ENCODE measurements at regions not wholly inside any gene's neighbourhood (a gene's known extent, or its start where the extent isn't known, plus 50 kb on each side); places are given as distances from the start of the nearest gene placed in this dataset.

DNA sequence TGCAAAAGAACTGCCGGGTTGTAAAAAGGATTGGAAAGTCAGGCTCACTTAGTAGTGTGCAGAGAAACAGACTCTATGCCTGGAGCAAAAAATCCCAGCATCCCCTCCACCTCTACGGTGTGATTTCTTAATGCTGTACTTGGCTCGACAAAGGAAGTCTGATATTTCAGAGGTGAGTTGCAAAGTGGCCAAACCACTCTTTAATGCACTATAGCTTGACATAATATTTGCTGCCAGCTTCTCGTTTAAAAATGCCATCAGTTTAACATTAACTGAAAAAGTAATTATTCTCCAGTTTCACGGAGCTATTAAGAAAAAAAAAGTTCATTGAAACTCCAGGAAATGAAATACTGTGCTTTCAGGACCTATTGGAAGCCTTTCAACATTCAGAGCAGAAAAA, 448.3 kb upstream of the ZFP42 start:
- no peak for DNase-seq

DNA sequence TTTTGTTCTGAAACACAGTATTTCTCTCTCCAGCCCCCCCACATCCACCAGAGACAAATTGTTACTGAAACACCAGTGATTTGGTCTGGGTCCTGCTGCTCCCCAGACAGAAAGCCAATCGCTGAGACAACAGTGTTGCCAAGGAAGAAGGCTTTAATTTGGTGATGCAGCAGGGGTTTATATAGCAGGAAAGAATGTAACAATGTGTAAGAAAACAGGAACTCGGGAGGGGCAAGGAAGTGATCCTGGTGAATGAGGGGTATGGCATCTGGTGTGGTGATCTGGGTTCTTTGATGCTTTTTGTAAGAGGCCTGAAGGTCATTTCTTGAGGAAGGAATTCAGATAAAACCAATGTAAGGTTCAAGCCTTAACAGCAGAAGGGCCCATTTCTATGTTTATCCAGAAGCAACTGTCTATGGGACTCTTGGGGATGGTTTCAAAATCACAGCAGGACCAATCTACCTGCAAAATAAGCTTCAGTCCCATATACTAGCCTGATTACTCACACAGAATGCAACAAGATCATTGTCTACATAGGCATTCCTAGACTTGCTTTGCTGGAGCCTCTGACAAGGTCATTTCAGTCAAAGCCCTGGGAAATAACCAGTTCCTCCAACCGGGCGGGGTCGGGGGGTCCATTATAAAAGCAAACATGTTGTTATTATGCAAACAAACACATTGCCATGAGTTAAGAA, 445.2 kb upstream of the ZFP42 start:
- no peak for DNase-seq

DNA sequence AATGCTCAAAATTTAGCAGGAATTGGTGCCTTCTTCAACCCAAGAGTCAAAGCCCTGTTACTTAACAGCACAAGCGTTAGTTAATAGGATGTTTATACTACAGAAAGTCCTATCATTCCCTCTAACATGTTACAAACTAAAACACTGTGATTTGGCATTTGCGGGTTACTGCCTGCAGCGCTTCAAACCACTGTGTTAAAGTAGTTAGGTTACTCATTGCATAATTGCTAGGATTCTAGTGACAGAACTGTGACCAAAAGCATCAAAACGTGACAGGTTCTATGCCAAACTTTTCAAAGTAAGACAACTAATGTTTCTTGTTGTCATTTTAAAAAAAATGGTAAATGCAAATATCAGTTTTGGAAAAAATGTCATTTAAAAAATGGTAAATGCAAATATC, 442.8 kb upstream of the ZFP42 start:
- no peak for DNase-seq

DNA sequence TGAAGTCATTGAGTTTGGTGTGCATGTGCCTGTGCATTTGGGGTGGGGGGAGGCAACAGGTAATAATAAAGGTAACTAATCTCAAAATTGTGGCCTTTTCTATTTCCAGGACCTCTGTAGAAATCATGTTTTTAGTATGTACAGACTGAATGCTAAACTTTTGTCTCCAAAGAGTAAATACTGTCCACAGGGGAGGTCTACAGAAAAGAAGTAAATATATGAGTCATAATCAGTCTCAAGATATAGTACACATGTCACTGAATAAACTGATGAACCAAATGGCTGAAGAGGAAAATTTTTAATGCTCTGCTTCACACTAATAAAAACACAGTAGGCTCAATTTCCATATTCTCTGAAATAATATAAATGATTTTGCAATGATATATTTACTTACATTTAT, 440.4 kb upstream of the ZFP42 start:
- no peak for DNase-seq

DNA sequence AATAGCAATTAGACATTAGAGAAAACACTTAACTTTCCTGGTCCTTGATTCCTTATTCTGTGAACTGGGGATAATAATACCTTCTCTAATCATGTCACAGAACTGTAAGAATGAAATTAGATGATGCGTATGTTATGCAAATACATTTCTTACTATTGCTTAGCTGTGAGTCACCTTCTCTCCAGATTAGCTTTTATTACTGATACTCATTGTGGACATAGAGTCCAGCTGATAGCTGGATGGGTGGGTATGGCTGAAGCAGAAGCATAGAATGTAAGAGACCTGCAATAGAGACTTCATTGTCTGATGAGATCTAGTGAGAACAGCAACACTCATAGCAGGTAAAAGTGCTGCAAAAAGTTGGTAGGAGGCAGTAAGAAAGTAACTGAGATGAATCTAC, 437.2 kb upstream of the ZFP42 start:
- no peak for DNase-seq

DNA sequence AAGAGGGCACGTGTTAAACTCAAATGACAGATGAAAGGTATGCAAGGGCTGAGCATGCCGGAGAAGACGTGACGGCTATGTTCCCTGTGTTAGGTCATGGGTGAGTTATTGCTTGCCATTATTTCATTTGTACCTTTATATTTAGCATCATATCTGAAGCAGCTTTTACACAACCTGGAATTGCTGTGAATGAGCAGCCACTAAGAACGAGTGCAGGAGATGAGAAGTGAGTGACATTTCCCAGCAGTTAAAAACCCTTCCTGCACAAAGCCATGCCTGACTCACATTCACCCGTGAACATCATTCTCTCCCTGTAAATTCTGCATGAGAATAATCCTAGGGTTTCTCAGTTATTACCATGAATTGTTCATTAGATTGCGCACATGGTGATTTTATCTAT, 433.2 kb upstream of the ZFP42 start:
- DNase-seq: no peak

DNA sequence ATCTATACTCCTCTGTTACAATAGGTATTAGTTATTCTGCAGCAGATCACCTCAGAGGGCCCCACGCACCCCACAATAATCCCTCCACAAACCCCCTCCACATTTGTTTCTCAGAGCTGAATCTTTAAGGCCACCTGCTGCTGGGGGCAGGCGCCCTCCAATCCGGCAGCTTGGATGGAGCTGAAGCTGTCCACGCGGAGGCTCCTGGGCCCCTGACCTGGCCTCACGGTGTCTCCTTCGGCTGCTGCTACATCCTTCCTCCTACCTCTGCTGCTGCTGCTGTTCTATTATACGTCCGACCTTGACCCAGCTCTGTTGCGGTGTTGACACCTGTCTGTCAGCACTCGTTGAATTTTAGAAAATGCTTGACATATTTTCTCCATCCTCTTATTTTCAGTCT, 430.2 kb upstream of the ZFP42 start:
- no peak for DNase-seq

DNA sequence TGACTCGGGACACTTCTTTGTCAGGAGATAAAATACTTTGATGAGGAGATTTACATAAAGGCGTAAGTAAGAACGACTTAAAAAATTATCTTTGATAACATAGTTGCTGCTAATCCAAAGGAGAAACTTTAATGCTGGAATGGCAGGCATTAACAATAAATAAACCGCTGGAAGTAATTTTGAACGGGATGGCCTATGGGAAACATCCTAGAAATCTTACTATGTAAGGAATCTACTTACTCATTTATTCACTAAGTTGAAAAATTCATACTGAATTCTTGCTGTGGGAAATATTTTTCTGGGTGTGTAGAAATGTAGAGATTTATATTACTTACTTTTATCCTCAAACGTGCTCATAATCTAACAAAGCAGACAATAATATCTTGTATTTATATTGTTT, 425.7 kb upstream of the ZFP42 start:
- no peak for DNase-seq

DNA sequence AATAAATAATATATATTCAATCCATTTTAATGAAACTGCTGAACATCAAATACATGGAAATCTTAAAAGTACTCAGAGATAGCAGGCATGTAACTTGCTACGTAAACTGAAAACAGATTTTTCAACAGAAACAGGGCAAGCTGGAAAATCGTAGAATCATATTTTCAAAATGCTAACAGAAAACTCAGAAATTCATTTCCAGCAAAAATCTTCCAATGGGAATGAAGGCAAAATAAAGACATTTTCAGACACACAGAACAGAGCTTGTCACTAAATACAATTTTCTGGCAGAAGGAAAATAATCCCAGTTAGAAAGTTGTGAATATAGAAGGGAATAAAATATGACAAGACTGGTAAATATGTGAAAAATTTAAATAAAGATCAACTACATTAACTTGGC, 419.9 kb upstream of the ZFP42 start:
- no peak for DNase-seq

DNA sequence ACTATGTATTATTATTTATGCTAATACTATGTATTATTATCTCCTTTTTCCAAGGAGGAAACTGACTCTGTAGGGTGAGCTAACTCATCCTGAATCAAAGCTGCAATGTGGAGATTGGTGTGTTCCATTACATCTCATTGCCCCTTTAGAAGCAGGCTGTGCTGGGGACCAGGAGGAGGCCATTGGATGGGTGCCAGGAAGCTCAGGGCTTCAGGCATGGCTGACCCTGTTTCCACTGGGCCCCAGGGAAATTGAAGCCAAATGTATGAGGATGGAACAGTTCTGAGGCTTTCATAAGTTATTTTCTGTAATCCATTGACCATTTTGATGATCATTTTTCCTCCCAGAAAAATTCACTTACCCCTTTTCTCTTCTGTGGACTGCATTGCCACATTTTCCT, 418.8 kb upstream of the ZFP42 start:
- DNase-seq: no peak

DNA sequence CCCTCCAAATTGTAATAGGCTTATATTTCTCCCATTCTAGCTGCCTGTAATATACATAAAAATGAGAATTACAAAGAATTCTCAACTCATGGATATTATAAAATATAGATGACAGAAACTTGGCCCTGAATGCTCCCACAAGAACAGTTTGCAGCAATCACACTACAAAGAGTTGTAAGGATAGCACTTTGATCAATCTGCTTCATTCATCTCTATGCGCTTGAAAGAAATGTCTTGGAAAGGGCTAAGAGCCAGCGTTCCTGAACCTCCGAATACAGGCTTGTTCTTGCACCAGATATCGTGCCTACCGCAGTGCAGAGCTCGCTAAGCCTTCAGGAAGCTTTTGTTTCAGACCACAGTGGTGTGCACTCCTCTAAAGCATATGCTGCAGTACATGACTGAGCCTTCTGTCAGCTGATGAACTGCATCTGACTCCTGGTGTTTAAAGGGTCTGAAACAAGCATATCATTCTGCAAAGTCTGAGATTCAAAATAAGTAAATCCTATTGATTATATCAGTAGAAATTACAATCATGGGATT, 417.6 kb upstream of the ZFP42 start:
- no peak for DNase-seq

DNA sequence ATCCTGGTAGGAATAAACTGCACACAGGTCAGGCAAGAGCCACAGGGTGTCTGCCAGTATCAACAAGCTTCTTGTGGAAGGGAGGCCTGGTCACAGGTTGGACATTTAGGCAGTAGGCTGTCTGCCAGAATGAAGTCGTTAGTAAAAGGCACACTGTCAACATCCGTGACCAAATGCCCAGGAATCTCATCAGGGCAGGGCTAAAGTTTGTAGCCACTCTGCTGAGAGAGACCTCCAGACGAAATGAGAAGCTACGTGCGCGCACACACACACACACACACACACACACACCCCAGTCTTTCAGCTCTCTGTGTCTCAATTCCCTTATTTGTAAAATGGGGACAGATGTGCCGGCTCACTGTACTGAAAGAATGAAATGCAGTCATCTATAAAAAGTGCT, 408.7 kb upstream of the ZFP42 start:
- DNase-seq: no peak

DNA sequence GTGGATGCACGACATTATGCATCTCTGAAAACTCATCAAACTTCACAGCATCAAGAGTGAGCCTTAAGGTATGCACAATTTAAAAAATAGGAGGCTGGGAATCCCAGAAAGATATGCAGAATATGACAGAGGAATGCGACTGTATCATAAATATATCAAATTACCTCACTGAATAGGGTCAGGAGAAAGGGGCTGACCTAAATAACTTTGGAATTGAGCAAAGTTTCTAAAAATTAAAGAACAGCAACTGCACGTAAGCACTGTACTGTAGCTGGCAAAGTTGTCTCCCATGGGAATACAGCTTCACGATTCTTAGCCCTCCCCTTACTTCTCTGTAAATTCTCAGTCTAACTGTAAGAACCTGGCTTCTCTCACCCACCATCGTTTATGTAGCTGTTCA, 397.4 kb upstream of the ZFP42 start:
- DNase-seq: no peak

DNA sequence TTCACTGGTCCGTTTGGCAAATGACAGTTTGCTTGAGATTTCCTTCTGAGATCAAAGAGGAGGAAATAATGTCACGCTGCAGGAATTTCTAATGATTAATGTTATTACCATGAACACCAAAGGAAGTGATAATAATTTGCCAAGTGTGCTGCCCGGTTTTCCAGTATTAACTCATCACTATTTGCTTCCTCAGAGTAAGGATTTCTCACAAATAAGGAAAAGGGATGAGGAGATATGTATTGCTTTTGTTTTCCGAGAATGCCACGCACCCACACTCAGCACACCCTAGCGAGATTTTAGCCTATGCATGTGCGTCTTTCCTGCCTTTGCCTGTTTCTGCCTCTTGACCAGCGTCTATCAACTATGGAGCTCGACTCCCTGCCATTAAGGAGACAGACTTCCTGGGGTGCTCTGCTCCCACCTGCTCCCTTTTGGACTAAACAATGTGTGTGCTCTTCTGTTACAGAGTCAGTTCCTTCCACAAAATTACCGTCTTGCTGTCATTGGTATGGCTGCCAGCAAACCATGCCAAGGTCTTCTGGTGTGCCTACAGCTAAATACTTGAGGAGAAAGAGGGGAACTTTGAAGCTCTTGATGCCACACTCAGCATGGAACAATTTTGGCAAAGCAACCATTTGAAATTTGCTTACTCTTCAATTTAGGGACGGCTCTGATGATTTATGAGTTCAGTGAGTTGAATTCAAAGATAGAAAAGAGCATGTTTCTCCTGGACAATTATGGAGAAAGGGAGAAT, 393.1 kb upstream of the ZFP42 start:
- DNase-seq: no peak

DNA sequence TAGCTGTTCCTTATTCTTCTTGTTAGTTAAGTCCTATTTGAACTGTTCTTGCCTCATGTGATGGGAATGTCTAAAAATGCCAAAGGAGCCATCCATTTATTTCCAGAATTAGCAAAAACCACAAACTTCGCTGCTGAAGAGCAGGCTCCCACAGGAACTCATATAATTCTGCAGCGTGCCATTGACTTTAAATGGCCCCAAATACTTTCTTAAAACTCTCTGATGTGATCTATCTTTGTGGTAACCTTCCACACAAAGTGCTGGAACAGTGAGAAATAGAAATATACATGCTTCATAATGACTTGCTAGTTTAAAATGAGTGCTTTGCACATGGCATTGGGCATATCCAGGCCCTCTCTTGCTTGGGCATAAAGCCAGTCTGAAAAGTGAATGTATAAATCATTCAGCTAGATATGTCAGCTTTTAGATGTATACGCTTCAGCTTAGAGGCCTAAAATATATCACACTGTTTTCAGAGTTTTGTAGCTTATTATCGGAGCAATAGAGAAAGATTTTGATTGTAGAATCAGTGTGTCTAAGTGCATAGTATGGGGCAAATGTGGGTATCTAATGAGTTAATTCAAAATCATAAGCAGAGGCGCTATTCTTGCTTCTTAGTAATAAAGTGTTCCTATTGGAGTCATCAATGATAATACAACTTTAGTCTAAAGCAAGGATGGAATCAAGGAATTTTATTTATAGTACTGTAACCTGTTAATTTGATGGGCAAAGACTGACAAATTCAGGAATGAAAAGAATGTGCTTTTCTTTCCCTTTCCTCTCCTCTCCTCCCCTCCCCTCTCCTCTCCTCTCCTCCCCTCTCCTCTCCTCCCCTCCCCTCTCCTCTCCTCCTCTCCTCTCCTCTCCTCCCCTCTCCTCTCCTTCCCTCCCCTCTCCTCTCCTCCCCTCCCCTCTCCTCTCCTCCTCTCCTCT, 392.2 kb upstream of the ZFP42 start:
- DNase-seq: no peak

DNA sequence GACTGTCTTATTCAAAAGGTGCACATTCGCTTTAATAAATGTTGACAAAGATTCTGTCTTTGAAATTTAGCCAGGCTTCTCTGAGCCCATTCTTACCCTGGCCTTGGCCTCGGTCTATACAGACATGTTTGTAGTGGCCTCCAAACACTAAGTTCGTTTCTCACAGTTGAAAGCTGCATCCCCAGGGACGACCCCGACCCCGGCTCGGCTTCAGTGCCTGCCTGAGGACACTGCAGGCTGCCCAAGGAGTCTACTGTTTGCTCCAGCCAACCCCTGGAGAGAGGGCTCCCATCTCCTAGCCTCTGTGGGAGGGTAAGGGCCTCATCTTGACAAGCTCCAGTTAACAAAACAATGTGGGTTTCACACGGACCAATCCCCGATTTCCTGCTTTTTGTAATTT, 390.6 kb upstream of the ZFP42 start:
- DNase-seq: no peak

DNA sequence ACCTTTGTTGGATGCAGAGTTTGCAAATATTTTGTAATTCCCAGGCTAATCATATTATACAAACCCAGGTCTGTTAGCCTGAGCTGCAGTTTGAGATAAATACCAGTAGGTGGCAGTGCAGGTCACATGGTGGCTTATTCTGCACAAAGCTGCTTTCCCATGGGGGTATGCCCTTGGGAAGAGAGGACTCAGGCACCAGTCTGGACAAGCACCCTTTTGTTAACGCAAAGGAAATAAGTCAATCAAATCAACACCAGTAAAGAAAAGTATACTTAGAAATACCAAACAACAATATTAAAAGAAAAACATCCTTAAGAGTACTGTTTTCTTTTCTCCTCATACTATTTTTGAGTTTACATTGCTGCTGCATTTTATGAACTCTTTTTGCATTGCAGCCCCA, 389.0 kb upstream of the ZFP42 start:
- DNase-seq: peak; percentile 35

DNA sequence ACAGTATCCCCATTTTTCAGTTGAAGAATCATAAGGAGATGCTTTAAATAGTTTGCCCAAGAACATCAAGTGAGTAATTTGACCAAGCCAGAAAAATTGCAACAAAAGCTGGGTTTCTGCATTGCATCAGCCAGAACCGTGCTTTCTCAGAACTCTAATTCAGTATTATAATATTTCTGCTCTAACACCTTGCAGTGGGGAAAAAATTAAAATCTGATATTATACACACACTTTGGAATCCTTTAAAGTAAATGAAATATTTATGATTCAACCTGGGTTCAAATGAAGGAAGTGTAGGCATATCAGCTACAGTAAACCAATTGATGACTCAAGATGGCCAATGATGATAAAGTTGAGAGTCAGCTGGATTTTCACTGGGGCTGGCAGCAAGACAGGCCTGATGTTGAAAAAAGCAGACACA, 387.6 kb upstream of the ZFP42 start:
- no peak for DNase-seq

DNA sequence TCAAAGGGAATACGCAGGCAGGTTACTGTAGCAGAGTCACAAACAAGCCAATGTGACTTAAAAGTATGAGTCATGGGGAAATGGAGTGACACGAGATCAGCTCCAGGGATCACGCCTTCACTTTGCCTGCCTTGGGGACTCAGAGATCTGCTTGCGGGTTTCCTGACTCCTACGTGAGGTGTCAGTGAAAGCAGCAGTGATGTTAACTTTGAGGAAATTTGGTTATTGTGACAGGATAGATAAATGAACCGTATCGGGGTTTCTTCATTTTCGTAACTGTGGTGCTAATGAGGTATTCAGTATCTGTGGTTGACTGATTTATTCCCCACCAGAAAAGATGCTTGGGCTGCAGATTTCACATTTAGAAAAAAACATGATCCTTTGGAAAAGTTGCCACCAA, 383.3 kb upstream of the ZFP42 start:
- DNase-seq: no peak

DNA sequence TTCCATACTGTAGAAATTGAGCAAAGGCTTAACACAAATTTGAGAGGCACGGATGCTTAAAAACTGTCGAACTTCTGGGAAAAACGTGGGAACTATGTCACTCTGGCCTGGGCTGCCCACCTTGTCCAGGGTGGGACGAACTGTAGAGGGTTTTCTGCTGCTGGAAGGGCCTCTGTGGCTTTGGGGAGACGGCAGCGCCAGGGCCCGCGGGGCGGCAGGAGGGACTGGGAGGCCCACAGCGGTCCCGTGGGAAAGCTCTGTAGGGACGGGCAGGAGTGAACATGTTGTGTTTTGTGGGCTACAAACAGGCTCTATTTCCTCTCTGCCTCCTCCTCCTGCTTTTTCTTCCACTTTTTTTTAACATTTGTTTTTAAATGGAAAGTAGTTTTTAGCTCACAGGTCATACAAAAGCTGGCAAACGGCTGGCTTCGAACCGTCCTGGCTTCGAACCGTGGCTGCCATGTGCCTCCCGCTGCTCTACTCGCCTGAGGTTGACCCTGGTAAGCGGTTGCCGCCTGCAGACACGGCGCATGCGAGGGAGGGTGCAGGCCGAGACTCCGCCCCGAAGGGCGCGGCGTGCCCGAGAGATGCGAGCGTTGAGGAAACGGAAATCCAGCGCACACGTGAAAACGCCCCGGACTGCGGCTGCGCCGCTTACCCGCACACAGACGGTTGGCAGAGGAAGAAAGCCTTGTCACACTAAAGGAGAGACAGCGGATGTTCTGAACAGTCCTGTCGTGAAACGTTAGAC, 382.3 kb upstream of the ZFP42 start:
- no peak for DNase-seq

DNA sequence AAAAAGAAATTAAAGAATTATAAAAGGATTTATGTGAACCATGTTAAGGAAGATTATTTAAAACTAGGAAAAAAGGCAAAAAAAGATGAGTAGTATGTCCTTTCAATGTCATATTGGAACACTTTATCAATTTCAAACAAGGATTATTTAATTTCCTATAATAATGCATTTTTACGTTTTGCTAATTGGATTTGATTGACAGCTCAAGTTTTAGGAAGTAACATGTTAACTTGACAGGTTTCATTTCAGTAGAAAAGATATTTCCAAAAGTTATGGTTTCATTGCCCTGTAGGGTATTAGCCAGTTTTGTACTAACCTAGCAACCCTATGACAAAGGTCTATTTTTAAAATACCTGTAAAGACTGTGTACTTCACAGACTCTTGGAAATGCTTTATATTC, 379.6 kb upstream of the ZFP42 start:
- no peak for DNase-seq

DNA sequence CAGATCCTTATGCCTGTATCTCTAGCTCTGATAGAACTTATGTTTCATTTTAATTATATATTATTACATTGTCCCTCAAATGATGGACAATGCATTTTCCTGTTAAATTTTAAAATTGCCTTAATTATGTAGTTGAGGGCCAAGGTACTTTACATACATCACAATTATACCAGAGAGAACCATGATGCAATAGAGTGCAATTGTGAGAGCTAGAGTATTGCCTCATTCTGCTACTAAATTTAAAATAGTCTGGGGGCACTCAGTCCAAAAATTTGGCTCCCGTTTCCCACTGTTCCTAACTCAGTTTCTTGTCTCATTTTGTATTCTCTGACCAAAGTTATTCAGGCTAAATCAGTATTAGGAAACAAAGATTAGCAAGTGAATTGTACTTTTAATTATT, 378.5 kb upstream of the ZFP42 start:
- DNase-seq: no peak

Measured in NCI-H774 (cell line).